ENCODE measurements at regions not wholly inside any gene's neighbourhood (a gene's known extent, or its start where the extent isn't known, plus 50 kb on each side); places are given as distances from the start of the nearest gene placed in this dataset.

GRCh38 chr1:30049748-30050296 lies 673.6 kb downstream of the MATN1 start:
- TF ChIP-seq EZH2 (IDR thresholded peaks at IDR 0.05; ENCODE audit: borderline replicate concordance, insufficient read depth, low read length, poor library complexity, severe bottlenecking) = no peak
- TF ChIP-seq CTCF (IDR thresholded peaks at IDR 0.05; ENCODE audit: poor library complexity, severe bottlenecking) = no peak
- TF ChIP-seq RAD21 (conservative IDR thresholded peaks at IDR 0.05) = no peak
- no peak for TF ChIP-seq POLR2AphosphoS5 (IDR thresholded peaks at IDR 0.05)
- no peak for TF ChIP-seq REST (IDR thresholded peaks at IDR 0.05; ENCODE audit: borderline replicate concordance)
- TF ChIP-seq EP300 (conservative IDR thresholded peaks at IDR 0.05; ENCODE audit: poor library complexity, severe bottlenecking) = no peak
- TF ChIP-seq SMC3 (conservative IDR thresholded peaks at IDR 0.05; ENCODE audit: poor library complexity) = no peak
- no peak for TF ChIP-seq TAF1 (IDR thresholded peaks at IDR 0.05; ENCODE audit: low read depth)
- no peak for TF ChIP-seq MXI1 (conservative IDR thresholded peaks at IDR 0.05; ENCODE audit: poor library complexity, severe bottlenecking)

Data from neural cell (in vitro differentiated cells).